MM.1S (cell line): ENCODE measurements at regions not wholly inside any gene's neighbourhood (a gene's known extent, or its start where the extent isn't known, plus 50 kb on each side); places are given as distances from the start of the nearest gene placed in this dataset.

Experiments
- DNase-seq: peaks from one replicate; pipeline ENCODE4 v3.0.0-alpha.2; 2015
- H2AFZ ChIP-seq: fragments of 300-600 bp; sonication (generic); 2 replicates; pipeline ENCODE4 v1.6.0; 2016; ENCODE audit warnings: antibody characterized with exemption, low read length
- H3F3A ChIP-seq: fragments of 300-600 bp; sonication (generic); 2 replicates; pipeline ENCODE4 v1.6.1; 2016; ENCODE audit warnings: mild to moderate bottlenecking, antibody characterized with exemption, low read length, moderate library complexity, mixed read lengths; ENCODE audit not compliant: insufficient read depth
- H3K27ac ChIP-seq: fragments of 300-600 bp; sonication (generic); 2 replicates; pipeline ENCODE4 v1.5.1; 2016; ENCODE audit warnings: mild to moderate bottlenecking, low read length
- H3K27me3 ChIP-seq: fragments of 300-600 bp; sonication (generic); replicated peaks from 2 replicates; pipeline ENCODE4 v1.6.0; 2016; ENCODE audit warnings: low read length; ENCODE audit not compliant: insufficient read depth
- H3K36me3 ChIP-seq: fragments of 300-600 bp; sonication (generic); replicated peaks from 2 replicates; pipeline ENCODE4 v1.6.1; 2016; ENCODE audit warnings: mild to moderate bottlenecking, low read length, mixed read lengths; ENCODE audit not compliant: insufficient read depth
- H3K4me1 ChIP-seq: fragments of 300-600 bp; sonication (generic); 2 replicates; pipeline ENCODE4 v1.6.1; 2016; ENCODE audit warnings: low read length, mixed read lengths
- H3K4me2 ChIP-seq: fragments of 300-600 bp; sonication (generic); 2 replicates; pipeline ENCODE4 v1.6.0; 2016; ENCODE audit warnings: low read depth, low read length
- H3K4me3 ChIP-seq: fragments of 300-600 bp; sonication (generic); 2 replicates; pipeline ENCODE4 v1.5.1; 2016; ENCODE audit warnings: low read length, mixed read lengths
- H3K79me2 ChIP-seq: fragments of 300-600 bp; sonication (generic); 2 replicates; pipeline ENCODE4 v1.6.1; 2016; ENCODE audit warnings: mixed run types, low read length, mixed read lengths
- H3K9ac ChIP-seq: fragments of 300-600 bp; sonication (generic); 2 replicates; pipeline ENCODE4 v1.6.1; 2016; ENCODE audit warnings: low read length, mixed read lengths
- H3K9me2 ChIP-seq: fragments of 300-600 bp; sonication (generic); replicated peaks from 2 replicates; pipeline ENCODE4 v1.6.1; 2016; ENCODE audit warnings: mild to moderate bottlenecking, low read length, mixed read lengths; ENCODE audit not compliant: insufficient read depth
- H3K9me3 ChIP-seq: fragments of 300-600 bp; sonication (generic); replicated peaks from 2 replicates; pipeline ENCODE4 v1.6.1; 2016; ENCODE audit warnings: mild to moderate bottlenecking, low read length, mixed read lengths; ENCODE audit not compliant: insufficient read depth
- H4K20me1 ChIP-seq: fragments of 300-600 bp; sonication (generic); 2 replicates; pipeline ENCODE4 v1.6.1; 2016; ENCODE audit warnings: mild to moderate bottlenecking, low read length, moderate library complexity, mixed read lengths; ENCODE audit not compliant: insufficient read depth
- EZH2 ChIP-seq: fragments of 300-600 bp; sonication (generic); optimal IDR thresholded peaks from 2 replicates; pipeline ENCODE3; 2017; ENCODE audit warnings: low read depth, mild to moderate bottlenecking, antibody characterized with exemption, low read length, mixed read lengths
- EZH2phosphoT487 ChIP-seq: fragments of 300-600 bp; sonication (generic); IDR thresholded peaks from 2 replicates; pipeline ENCODE4 v1.6.1; 2018; ENCODE audit warnings: antibody characterized with exemption, low read length
- TF ChIP-seq, protein P1 (sequence below): fragments of 300-600 bp; sonication (generic); IDR thresholded peaks from 2 replicates; pipeline ENCODE4 v1.5.1; 2016; ENCODE audit warnings: antibody characterized with exemption, low read length, mixed read lengths

GRCh38 chr4:4740071-4740470 lies 119.4 kb upstream of the MSX1 start:
- no peak overlapping the region for H3K4me3 ChIP-seq
- H3K27ac ChIP-seq = no peak overlapping the region
- TF ChIP-seq, protein P1, sequence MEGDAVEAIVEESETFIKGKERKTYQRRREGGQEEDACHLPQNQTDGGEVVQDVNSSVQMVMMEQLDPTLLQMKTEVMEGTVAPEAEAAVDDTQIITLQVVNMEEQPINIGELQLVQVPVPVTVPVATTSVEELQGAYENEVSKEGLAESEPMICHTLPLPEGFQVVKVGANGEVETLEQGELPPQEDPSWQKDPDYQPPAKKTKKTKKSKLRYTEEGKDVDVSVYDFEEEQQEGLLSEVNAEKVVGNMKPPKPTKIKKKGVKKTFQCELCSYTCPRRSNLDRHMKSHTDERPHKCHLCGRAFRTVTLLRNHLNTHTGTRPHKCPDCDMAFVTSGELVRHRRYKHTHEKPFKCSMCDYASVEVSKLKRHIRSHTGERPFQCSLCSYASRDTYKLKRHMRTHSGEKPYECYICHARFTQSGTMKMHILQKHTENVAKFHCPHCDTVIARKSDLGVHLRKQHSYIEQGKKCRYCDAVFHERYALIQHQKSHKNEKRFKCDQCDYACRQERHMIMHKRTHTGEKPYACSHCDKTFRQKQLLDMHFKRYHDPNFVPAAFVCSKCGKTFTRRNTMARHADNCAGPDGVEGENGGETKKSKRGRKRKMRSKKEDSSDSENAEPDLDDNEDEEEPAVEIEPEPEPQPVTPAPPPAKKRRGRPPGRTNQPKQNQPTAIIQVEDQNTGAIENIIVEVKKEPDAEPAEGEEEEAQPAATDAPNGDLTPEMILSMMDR = no peak
- no peak for TF ChIP-seq EZH2
- no peak for TF ChIP-seq EZH2phosphoT487
- no peaks in the 10 kb centered on the region for H3K36me3 ChIP-seq
- H3K9ac ChIP-seq = no peak overlapping the region
- H3K4me2 ChIP-seq = no peak overlapping the region
- no peaks in the 10 kb centered on the region for H3K4me1 ChIP-seq
- no peaks in the 10 kb centered on the region for H3K27me3 ChIP-seq
- no peaks in the 10 kb centered on the region for H3F3A ChIP-seq
- no peak overlapping the region for H2AFZ ChIP-seq
- DNase-seq = no peak
- no peaks in the 10 kb centered on the region for H4K20me1 ChIP-seq
- no peaks in the 10 kb centered on the region for H3K9me2 ChIP-seq
- H3K79me2 ChIP-seq = no peaks in the 10 kb centered on the region
- H3K9me3 ChIP-seq = no peaks in the 10 kb centered on the region

DNA sequence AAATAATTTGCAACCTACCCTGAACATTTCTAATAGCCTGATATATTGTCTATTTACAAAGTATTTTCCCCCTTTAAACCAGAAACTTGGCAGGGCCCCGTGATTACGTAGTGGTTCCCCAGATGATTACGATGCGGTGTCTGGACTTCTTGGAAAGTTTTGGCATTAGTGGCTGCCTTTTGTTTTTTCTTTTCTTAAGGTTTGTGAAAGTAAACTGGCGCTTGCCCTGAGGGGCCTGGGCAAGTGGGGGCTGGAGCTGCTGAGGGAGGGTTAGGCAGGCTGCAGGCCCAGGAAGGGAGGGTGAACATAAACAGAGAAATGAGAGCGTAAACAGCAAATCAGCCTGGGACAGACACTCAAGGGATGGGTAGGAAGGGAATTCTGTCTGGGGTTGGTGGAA lies 123.6 kb upstream of the MSX1 start:
- no peak overlapping the region for H2AFZ ChIP-seq
- no peaks in the 10 kb centered on the region for H4K20me1 ChIP-seq
- no peak overlapping the region for H3K27ac ChIP-seq
- H3K9ac ChIP-seq = no peak overlapping the region
- H3K36me3 ChIP-seq = no peaks in the 10 kb centered on the region
- TF ChIP-seq, protein P1 = no peak
- TF ChIP-seq EZH2phosphoT487 (no peak), EZH2 (no peak)
- H3K9me2 ChIP-seq = no peaks in the 10 kb centered on the region
- H3F3A ChIP-seq = no peaks in the 10 kb centered on the region
- no peak overlapping the region for H3K4me2 ChIP-seq
- no peaks in the 10 kb centered on the region for H3K9me3 ChIP-seq
- no peak overlapping the region for H3K4me3 ChIP-seq
- H3K27me3 ChIP-seq = no peaks in the 10 kb centered on the region
- no peaks in the 10 kb centered on the region for H3K4me1 ChIP-seq
- DNase-seq = no peak
- H3K79me2 ChIP-seq = no peaks in the 10 kb centered on the region

DNA sequence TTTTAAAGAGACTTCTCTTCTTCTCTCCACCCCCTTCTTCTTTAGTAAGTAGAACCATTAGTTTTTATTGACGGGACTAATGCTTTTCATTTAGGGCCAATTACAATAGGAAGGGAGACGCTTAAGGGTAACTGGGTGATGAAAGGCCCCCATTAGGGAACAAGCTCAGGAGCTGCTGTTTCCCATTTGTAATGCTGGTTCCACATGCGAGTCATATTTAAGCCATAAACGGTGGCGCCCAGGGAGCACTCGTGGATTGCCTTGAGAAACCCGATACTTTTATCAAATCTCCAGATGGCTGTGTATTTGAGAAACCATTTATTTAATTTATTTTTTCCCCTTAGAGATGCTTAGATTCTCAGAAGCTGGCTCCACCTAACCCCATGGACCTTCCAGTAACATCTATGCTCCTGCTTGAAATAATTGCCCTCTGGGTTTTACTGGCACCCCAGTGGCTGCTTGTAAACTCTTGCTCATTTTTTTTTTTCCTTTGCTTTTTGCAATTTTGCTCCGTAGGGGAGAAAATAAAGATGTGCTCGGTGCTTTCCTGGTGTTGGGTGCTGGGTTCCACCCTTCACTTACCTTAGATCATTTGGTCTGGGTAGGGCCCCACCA lies 124.2 kb upstream of the MSX1 start:
- Histone ChIP-seq H3K36me3 (no peaks in the 10 kb centered on the region), H3K9me3 (no peaks in the 10 kb centered on the region), H3K4me3 (no peak overlapping the region), H3K27ac (no peak overlapping the region), H3K4me2 (no peak overlapping the region), H2AFZ (no peak overlapping the region), H4K20me1 (no peaks in the 10 kb centered on the region), H3K79me2 (no peaks in the 10 kb centered on the region), H3K27me3 (no peaks in the 10 kb centered on the region), H3K9me2 (no peaks in the 10 kb centered on the region), H3K4me1 (no peaks in the 10 kb centered on the region), H3F3A (no peaks in the 10 kb centered on the region), H3K9ac (no peak overlapping the region)
- no peak for DNase-seq
- no peak for TF ChIP-seq EZH2
- no peak for TF ChIP-seq EZH2phosphoT487
- TF ChIP-seq, protein P1 = no peak
